Esophagus muscularis mucosa (tissue), 3 donors: ENCODE measurements at regions not wholly inside any gene's neighbourhood (a gene's known extent, or its start where the extent isn't known, plus 50 kb on each side); places are given as distances from the start of the nearest gene placed in this dataset.

Source experiments
- EP300 ChIP-seq: sonication (generic); formaldehyde crosslinking; IDR thresholded peaks from one replicate; pipeline ENCODE4 v1.6.1; 2017; ENCODE audit warnings: antibody characterized with exemption
- TF ChIP-seq, protein P1 (sequence below), 3 experiments: fragments of 200-600 bp in 2 of 3; fragments of 450-650 bp in 1 of 3; sonication (generic) in 2 of 3; IDR thresholded peaks; one replicate each; pipeline ENCODE4 v1.5.1; 2017 to 2019; ENCODE audit warnings: antibody characterized with exemption in 3 of 3, mild to moderate bottlenecking in 2 of 3, moderate library complexity in 1 of 3

DNA sequence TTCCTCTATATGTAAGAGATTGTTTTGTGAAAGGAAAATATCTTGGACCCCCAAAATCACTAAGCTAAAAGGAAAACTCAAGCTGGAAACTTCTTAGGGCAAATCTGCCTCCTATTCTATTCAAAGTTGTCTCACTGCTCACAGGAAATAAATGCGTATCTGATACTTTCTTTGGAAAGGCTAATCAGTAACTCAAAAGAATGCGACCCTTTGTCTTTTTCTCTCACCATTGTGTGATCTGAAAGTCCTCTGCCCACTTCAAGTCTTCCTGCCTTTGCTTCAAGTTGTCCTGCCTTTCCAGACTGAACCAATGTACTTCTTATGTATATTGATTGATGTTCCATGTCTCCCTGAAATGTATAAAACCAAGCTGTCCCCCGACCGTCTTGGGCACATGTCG lies 157.3 kb downstream of the KIF2B start:
- TF ChIP-seq EP300 = no peak
- TF ChIP-seq, protein P1, sequence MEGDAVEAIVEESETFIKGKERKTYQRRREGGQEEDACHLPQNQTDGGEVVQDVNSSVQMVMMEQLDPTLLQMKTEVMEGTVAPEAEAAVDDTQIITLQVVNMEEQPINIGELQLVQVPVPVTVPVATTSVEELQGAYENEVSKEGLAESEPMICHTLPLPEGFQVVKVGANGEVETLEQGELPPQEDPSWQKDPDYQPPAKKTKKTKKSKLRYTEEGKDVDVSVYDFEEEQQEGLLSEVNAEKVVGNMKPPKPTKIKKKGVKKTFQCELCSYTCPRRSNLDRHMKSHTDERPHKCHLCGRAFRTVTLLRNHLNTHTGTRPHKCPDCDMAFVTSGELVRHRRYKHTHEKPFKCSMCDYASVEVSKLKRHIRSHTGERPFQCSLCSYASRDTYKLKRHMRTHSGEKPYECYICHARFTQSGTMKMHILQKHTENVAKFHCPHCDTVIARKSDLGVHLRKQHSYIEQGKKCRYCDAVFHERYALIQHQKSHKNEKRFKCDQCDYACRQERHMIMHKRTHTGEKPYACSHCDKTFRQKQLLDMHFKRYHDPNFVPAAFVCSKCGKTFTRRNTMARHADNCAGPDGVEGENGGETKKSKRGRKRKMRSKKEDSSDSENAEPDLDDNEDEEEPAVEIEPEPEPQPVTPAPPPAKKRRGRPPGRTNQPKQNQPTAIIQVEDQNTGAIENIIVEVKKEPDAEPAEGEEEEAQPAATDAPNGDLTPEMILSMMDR (IDR thresholded peaks at IDR 0.05) = no peak
